GM10248 (cell line): ENCODE measurements at regions not wholly inside any gene's neighbourhood (a gene's known extent, or its start where the extent isn't known, plus 50 kb on each side); places are given as distances from the start of the nearest gene placed in this dataset.
"Not testable (repeated sequence)": the region's sequence is repeated elsewhere in the genome, so short reads cannot be mapped to it uniquely, and the experiment has no call there.

Source experiments
- CTCF ChIA-PET: fragments of 300-600 bp; sonication (Branson Sonifier 250); formaldehyde crosslinking; extraction: SDS; loops from one replicate; lab custom pipeline; 2021; ENCODE audit warnings: antibody characterized with exemption; lab: Yijun Ruan, JAX
- POLR2A ChIA-PET: fragments of 350-650 bp; sonication (Branson Sonifier 250); formaldehyde crosslinking; extraction: SDS; loops from one replicate; lab custom pipeline; 2020; ENCODE audit warnings: antibody characterized with exemption; lab: Yijun Ruan, JAX
- DNase-seq: peaks from one replicate; pipeline ENCODE4 v3.0.0; 2012; ENCODE audit errors: extremely low spot score
- TF ChIP-seq, protein P1 (sequence below): IDR thresholded peaks from 2 replicates; pipeline ENCODE4 v1.5.1; 2012; ENCODE audit warnings: mild to moderate bottlenecking, low read depth; ENCODE audit errors: extremely low read depth, missing control alignments, control extremely low read depth

DNA sequence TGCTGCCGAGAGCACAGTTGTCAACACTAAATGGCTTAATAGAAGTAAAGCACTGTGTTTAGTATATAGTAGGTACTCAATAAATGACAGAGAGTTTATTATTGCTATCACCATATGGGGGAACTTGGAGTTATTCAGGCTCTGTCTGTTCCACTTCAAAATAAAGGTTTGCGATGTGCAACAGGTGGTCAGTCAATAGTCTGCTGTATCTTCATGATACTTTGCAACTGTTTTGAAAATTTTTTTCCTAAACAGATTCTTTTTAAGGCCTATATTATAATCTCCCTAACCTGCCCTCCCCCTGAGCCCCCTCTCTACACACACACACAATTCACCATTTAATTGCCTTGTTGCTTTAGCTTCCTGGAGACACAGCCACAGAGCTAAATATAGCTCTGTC, 164.7 kb upstream of the NR2F2 start:
- ChIA-PET CTCF (no interaction called here), POLR2A (no interaction called here)
- DNase-seq: no peak
- TF ChIP-seq, protein P1, sequence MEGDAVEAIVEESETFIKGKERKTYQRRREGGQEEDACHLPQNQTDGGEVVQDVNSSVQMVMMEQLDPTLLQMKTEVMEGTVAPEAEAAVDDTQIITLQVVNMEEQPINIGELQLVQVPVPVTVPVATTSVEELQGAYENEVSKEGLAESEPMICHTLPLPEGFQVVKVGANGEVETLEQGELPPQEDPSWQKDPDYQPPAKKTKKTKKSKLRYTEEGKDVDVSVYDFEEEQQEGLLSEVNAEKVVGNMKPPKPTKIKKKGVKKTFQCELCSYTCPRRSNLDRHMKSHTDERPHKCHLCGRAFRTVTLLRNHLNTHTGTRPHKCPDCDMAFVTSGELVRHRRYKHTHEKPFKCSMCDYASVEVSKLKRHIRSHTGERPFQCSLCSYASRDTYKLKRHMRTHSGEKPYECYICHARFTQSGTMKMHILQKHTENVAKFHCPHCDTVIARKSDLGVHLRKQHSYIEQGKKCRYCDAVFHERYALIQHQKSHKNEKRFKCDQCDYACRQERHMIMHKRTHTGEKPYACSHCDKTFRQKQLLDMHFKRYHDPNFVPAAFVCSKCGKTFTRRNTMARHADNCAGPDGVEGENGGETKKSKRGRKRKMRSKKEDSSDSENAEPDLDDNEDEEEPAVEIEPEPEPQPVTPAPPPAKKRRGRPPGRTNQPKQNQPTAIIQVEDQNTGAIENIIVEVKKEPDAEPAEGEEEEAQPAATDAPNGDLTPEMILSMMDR: no peak

DNA sequence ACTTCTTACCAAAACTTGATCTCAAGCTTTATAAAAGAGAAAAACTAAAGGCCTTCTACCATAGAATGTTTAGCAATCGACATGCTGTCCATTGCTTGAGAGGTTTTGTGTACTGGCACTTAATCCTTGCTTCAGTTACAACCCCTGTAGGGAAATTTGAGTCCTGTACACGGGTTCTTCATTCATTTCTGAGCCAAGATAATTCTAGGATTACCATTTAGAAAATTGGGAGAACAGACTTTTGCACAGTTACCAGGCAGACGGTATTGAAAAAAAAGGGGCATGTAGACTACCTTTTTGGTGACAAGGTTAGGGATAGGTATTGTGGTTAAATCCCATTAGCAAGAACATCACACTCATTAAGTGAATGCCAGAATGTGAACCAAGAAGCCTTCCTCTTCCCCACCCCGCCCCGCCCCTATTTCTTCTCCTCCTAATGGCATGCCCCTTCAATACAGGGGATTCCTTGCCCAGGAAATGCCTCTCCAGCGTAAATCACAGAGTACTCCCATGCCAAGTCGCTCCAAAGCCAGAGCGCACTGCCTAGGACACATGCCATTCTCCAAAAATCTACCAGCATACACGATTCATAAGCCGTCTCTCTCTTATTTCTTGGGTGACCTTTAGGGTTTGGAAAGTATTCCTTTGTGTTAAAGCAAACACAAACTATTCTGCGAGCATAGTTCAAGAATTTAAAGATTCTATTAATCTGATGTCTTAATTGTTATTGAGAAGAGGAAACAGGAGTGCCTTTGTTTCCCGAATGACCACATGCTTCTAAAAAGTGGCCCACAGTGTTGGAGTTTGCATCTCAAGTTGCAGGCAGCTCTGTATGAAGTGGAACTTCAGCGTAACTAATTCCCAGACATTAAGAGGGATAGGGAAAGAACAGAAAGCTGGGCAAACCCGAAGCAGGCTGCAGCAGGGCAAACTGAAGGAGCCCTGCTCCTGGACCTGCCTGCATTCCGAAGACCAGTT, 164.0 kb upstream of the NR2F2 start:
- ChIA-PET CTCF (no interaction called here), POLR2A (no interaction called here)
- no peak for DNase-seq
- TF ChIP-seq, protein P1: no peak

DNA sequence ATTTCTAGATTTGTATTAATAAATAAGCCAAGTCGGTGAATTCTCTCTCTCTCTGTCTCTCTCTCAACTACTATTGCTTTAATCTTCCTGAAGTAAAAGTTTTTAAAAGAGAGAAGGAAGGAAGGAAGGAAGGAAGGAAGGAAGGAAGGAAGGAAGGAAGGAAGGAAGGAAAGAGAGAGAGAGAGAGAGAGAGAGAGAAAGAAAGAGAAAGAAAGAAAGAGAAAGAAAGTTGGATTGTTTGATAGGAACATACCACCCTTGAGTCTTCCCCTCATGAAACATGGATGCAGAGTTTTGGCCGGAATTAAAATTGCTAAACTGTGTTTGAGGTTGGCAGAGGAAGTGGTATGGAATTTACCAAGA, 159.9 kb upstream of the NR2F2 start:
- CTCF ChIA-PET: not testable (repeated sequence)

DNA sequence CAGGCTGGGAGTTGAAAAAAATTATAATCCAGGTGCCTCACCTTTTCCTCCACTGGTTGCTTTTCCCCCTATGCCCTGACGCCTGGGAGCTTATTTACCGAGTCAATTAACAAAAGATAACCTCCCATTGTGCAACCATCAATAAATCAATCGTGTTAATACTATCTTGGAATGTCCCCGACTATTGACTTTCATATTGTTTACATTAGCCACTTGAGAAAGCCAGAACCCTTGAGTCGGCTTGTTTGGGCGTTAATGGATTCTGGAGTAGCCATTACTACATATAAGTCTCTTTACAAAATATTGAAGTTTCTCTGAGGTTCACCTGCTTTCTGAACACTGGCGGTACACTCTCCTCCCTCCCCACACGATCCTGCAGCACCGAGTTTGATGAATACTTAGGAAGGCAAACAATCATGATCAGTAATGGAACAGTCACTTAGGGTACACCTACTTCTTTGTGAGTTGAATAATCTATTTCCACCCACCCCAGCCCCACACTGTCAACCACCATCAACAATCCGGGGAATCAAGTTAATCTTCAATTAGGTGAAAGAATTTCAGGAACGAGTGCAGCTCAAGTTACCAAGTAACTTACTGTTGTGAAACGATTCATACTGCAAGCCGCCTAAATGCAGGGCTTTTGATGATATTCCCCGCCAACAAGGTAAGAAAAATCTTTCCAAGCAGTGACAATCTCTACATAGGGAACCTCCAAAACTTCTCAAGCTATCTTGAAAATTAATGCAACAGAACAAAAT, 159.3 kb upstream of the NR2F2 start:
- TF ChIP-seq, protein P1: no peak
- DNase-seq: no peak
- ChIA-PET POLR2A (no interaction called here), CTCF (no interaction called here)

More for the DNA sequence above, 159.9 kb upstream of the NR2F2 start:
- POLR2A ChIA-PET, DNase-seq: not testable (repeated sequence)

DNA sequence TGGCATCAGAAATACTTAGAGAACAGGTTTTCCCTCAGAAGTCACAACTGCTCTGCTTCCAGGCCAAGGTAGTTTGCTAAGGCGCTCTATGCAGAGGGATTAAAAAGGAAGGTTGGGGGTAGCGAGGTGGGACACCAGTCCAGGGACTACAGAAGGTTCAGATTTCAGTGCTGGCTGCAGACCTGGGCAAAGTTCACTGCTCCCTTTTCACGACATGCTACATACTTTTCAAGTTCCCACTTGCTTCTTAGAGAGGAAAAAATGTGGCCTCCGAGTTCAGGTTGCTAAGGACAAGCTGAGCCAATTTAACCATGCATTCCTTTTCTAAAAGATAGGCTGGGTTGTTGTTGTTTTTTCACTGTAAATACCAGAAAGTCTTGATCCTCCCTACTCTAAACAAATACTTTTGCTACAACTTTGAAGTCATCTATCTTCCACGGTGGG, 158.6 kb upstream of the NR2F2 start:
- ChIA-PET CTCF (no interaction called here), POLR2A (no interaction called here)
- DNase-seq: no peak
- TF ChIP-seq, protein P1: no peak

DNA sequence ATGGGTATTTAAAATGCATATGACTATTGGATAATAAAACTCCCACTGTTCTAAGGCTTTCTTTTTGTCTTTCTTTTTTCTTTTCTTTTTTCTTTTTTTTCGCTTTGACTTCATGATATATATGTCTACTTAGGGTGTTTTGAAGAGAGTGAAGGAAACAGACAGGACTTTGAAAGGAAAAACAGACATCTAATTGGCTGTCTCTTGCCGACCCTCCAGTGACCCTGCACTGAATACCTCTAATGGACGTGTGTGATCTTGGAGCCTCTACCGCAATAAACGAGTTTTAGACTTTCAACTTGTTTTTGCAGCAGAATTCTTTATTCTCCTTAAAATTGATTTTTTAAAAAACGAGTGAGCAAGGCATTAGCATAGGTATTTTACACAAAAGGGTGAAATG, 158.1 kb upstream of the NR2F2 start:
- ChIA-PET POLR2A (no interaction called here), CTCF (no interaction called here)
- TF ChIP-seq, protein P1: no peak
- no peak for DNase-seq
